Stimulated activated naive B cell treated with anti-CD40 and anti-IgM and Interleukin-4, amounts not matched to agents 10 μg/mL and 1 μg/mL and 100 μg/mL, for 72 hours (primary cell): ENCODE measurements at regions not wholly inside any gene's neighbourhood (a gene's known extent, or its start where the extent isn't known, plus 50 kb on each side); places are given as distances from the start of the nearest gene placed in this dataset.

Experiments
- ATAC-seq, 2 donors: fragments of 150-1000 bp; cut with Tn5 transposase; replicated peaks; 2 replicates each; pipeline ENCODE4 v1.10.0; 2021; ENCODE audit warnings: moderate library complexity in 1 of 2
- DNase-seq: peaks from one replicate; pipeline ENCODE4 v3.0.0; 2021
- H3K27ac Mint-ChIP-seq: one replicate; pipeline ENCODE4 v1.8.0; 2022; ENCODE audit warnings: mild to moderate bottlenecking, mixed read lengths
- H3K27me3 Mint-ChIP-seq, 2 donors: one replicate each; pipeline ENCODE4 v1.8.0; 2022; ENCODE audit warnings: mixed read lengths in 2 of 2
- H3K36me3 Mint-ChIP-seq, 2 donors: one replicate each; pipeline ENCODE4 v1.8.0; 2022; ENCODE audit warnings: mixed read lengths in 2 of 2, mild to moderate bottlenecking in 1 of 2
- H3K4me1 Mint-ChIP-seq, 2 donors: one replicate each; pipeline ENCODE4 v1.8.0; 2022; ENCODE audit warnings: mixed read lengths in 2 of 2, mild to moderate bottlenecking in 1 of 2
- H3K4me3 Mint-ChIP-seq, 2 donors: one replicate each; pipeline ENCODE4 v1.8.0; 2022; ENCODE audit warnings: mild to moderate bottlenecking in 2 of 2, mixed read lengths in 2 of 2, moderate library complexity in 1 of 2
- H3K9me3 Mint-ChIP-seq, 2 donors: one replicate each; pipeline ENCODE4 v1.8.0; 2022; ENCODE audit warnings: mixed read lengths in 2 of 2, mild to moderate bottlenecking in 1 of 2

GRCh38 chr11:116189408-116190170 lies 583.2 kb downstream of the BUD13 start:
- ATAC-seq: no peak
- H3K9me3 Mint-ChIP-seq: peaks cover 4 to 10% of the 10 kb centered on the region in 2 donors
- H3K27ac Mint-ChIP-seq: no peak overlapping the region
- DNase-seq: no peak
- no peak overlapping the region for H3K4me3 Mint-ChIP-seq
- H3K4me1 Mint-ChIP-seq: peaks cover 0 to 7% of the 10 kb centered on the region in 2 donors
- H3K27me3 Mint-ChIP-seq: peaks cover 29 to 49% of the 10 kb centered on the region in 2 donors
- H3K36me3 Mint-ChIP-seq: no peaks in the 10 kb centered on the region

GRCh38 chr11:116188350-116188749 lies 584.4 kb downstream of the BUD13 start:
- Mint-ChIP-seq H3K9me3 (peaks cover 4 to 10% of the 10 kb centered on the region in 2 donors), H3K4me3 (no peak overlapping the region)
- ATAC-seq: no peak

GRCh38 chr11:116187026-116187425 lies 585.8 kb downstream of the BUD13 start:
- H3K27me3 Mint-ChIP-seq: peaks cover 15 to 27% of the 10 kb centered on the region in 2 donors
- no peak for ATAC-seq
- no peak overlapping the region for H3K4me3 Mint-ChIP-seq
- H3K36me3 Mint-ChIP-seq: no peaks in the 10 kb centered on the region
- H3K4me1 Mint-ChIP-seq: no peaks in the 10 kb centered on the region
- DNase-seq: no peak
- H3K9me3 Mint-ChIP-seq: peaks cover 4 to 10% of the 10 kb centered on the region in 2 donors
- H3K27ac Mint-ChIP-seq: no peak overlapping the region

More at GRCh38 chr11:116188350-116188749, 584.4 kb downstream of the BUD13 start:
- H3K4me1 Mint-ChIP-seq: peaks cover 0 to 1% of the 10 kb centered on the region in 2 donors
- no peak overlapping the region for H3K27ac Mint-ChIP-seq
- H3K36me3 Mint-ChIP-seq: no peaks in the 10 kb centered on the region
- H3K27me3 Mint-ChIP-seq: peaks cover 17 to 37% of the 10 kb centered on the region in 2 donors
- no peak for DNase-seq

- Mint-ChIP-seq H3K9me3 (peaks cover 4 to 10% of the 10 kb centered on the region in 2 donors), H3K27ac (no peak overlapping the region), H3K4me3 (no peak overlapping the region), H3K4me1 (no peaks in the 10 kb centered on the region), H3K27me3 (peaks cover 15 to 19% of the 10 kb centered on the region in 2 donors), H3K36me3 (no peaks in the 10 kb centered on the region)
- DNase-seq (no peak), ATAC-seq (no peak)
Observed at GRCh38 chr11:116185551-116185950, 587.2 kb downstream of the BUD13 start.

GRCh38 chr11:116184763-116185162 lies 588.0 kb downstream of the BUD13 start:
- H3K4me1 Mint-ChIP-seq: no peaks in the 10 kb centered on the region
- no peak overlapping the region for H3K4me3 Mint-ChIP-seq
- no peaks in the 10 kb centered on the region for H3K36me3 Mint-ChIP-seq
- ATAC-seq (no peak), DNase-seq (no peak)
- peaks cover 15 to 16% of the 10 kb centered on the region in 2 donors for H3K27me3 Mint-ChIP-seq
- peaks cover 4 to 10% of the 10 kb centered on the region in 2 donors for H3K9me3 Mint-ChIP-seq
- H3K27ac Mint-ChIP-seq: no peak overlapping the region

GRCh38 chr11:116182356-116182966 lies 590.3 kb downstream of the BUD13 start:
- peaks cover 7 to 9% of the 10 kb centered on the region in 2 donors for H3K27me3 Mint-ChIP-seq
- no peaks in the 10 kb centered on the region for H3K36me3 Mint-ChIP-seq
- H3K4me3 Mint-ChIP-seq: no peak overlapping the region
- no peaks in the 10 kb centered on the region for H3K4me1 Mint-ChIP-seq
- H3K9me3 Mint-ChIP-seq: peaks cover 0 to 5% of the 10 kb centered on the region in 2 donors
- ATAC-seq: no peak
- no peak overlapping the region for H3K27ac Mint-ChIP-seq
- no peak for DNase-seq

GRCh38 chr11:116180806-116181600 lies 591.8 kb downstream of the BUD13 start:
- Mint-ChIP-seq H3K9me3 (peaks cover 0 to 5% of the 10 kb centered on the region in 2 donors), H3K36me3 (no peaks in the 10 kb centered on the region), H3K4me3 (no peak overlapping the region), H3K27me3 (peaks cover 9 to 16% of the 10 kb centered on the region in 2 donors), H3K4me1 (no peaks in the 10 kb centered on the region), H3K27ac (no peak overlapping the region)
- DNase-seq (no peak), ATAC-seq (no peak)

GRCh38 chr11:116179401-116179800 lies 593.4 kb downstream of the BUD13 start:
- Mint-ChIP-seq H3K27me3 (peaks cover 6 to 16% of the 10 kb centered on the region in 2 donors), H3K4me1 (no peaks in the 10 kb centered on the region), H3K36me3 (no peaks in the 10 kb centered on the region), H3K4me3 (no peak overlapping the region), H3K9me3 (no peaks in the 10 kb centered on the region), H3K27ac (no peak overlapping the region)
- no peak for DNase-seq
- ATAC-seq: no peak

GRCh38 chr11:116177521-116178210 lies 595.1 kb downstream of the BUD13 start:
- Mint-ChIP-seq H3K36me3 (no peaks in the 10 kb centered on the region), H3K27ac (no peak overlapping the region), H3K4me3 (no peak overlapping the region), H3K4me1 (no peaks in the 10 kb centered on the region), H3K9me3 (peaks cover 0 to 3% of the 10 kb centered on the region in 2 donors), H3K27me3 (peaks cover 14 to 29% of the 10 kb centered on the region in 2 donors)
- DNase-seq (no peak), ATAC-seq (no peak)

- Mint-ChIP-seq H3K4me3 (no peak overlapping the region), H3K4me1 (no peaks in the 10 kb centered on the region), H3K27me3 (peaks cover 17 to 29% of the 10 kb centered on the region in 2 donors), H3K27ac (no peak overlapping the region), H3K36me3 (no peaks in the 10 kb centered on the region), H3K9me3 (peaks cover 0 to 3% of the 10 kb centered on the region in 2 donors)
- no peak for DNase-seq
- no peak for ATAC-seq
Observed at GRCh38 chr11:116176484-116177005, 596.2 kb downstream of the BUD13 start.

GRCh38 chr11:116175707-116176106 lies 597.1 kb downstream of the BUD13 start:
- Mint-ChIP-seq H3K9me3 (peaks cover 0 to 3% of the 10 kb centered on the region in 2 donors), H3K36me3 (no peaks in the 10 kb centered on the region), H3K4me3 (no peak overlapping the region), H3K27me3 (peaks cover 17 to 27% of the 10 kb centered on the region in 2 donors), H3K4me1 (no peaks in the 10 kb centered on the region), H3K27ac (no peak overlapping the region)
- ATAC-seq (no peak), DNase-seq (no peak)

- ATAC-seq (no peak), DNase-seq (no peak)
- no peaks in the 10 kb centered on the region for H3K36me3 Mint-ChIP-seq
- peaks cover 0 to 3% of the 10 kb centered on the region in 2 donors for H3K9me3 Mint-ChIP-seq
- H3K27ac Mint-ChIP-seq: peak overlapping the region; percentile 4
- no peak overlapping the region for H3K4me3 Mint-ChIP-seq
- H3K4me1 Mint-ChIP-seq: no peaks in the 10 kb centered on the region
- H3K27me3 Mint-ChIP-seq: peaks cover 17 to 25% of the 10 kb centered on the region in 2 donors
Observed at GRCh38 chr11:116173941-116174911, 598.6 kb downstream of the BUD13 start.

- H3K4me1 Mint-ChIP-seq: no peaks in the 10 kb centered on the region
- no peaks in the 10 kb centered on the region for H3K36me3 Mint-ChIP-seq
- peak overlapping the region; percentile 4 for H3K27ac Mint-ChIP-seq
- peaks cover 0 to 3% of the 10 kb centered on the region in 2 donors for H3K9me3 Mint-ChIP-seq
- ATAC-seq (no peak), DNase-seq (no peak)
- H3K27me3 Mint-ChIP-seq: peaks cover 17 to 25% of the 10 kb centered on the region in 2 donors
- no peak overlapping the region for H3K4me3 Mint-ChIP-seq
Observed at GRCh38 chr11:116173506-116173905, 599.3 kb downstream of the BUD13 start.
